ENCODE measurements at regions not wholly inside any gene's neighbourhood (a gene's known extent, or its start where the extent isn't known, plus 50 kb on each side); places are given as distances from the start of the nearest gene placed in this dataset.

GRCh38 chr1:80836505-80836904, 964.2 kb upstream of the ADGRL2 start:
- DNase-seq: no peak

DNA sequence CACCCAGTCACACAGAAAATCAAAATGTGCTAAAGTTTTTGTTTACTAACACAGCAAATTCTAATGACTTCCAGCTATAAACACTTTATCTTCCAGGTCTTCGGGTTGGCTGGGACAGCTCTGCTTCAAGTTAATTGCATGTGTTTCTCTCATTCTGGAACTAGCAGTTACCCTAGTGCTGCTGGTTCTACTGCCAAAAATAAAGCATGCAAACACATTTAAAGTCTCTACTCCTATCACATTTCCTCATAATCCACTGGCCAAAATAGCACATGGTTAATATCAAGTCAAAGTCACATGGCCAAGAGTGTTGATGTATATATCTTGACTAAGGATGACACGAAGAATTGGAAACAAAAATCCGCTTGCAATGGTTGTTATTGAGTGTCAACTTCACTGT, 973.1 kb upstream of the ADGRL2 start:
- no peak for DNase-seq

- DNase-seq: no peak
Measured at GRCh38 chr1:80825067-80825466, 975.7 kb upstream of the ADGRL2 start.

GRCh38 chr1:80818211-80818610, 982.5 kb upstream of the ADGRL2 start:
- no peak for DNase-seq

DNA sequence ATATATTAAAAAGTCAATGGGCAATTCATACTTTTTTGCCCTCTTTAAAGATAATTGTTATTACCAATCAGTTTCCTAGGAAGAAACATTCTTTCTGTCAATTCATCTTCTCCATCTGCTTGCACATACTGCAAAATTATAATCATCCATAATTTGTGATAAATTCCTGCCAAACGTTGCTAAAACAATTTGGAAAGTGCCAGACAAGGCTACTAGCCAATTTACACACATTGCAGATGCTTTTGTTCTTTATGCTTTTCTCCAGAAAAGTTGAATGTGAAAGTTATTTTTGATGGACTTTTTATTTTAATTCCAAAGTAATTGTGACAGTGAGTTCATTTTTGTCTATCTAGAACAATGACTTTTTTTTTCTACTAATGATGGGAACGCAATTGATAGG, 992.8 kb upstream of the ADGRL2 start:
- no peak for DNase-seq

DNA sequence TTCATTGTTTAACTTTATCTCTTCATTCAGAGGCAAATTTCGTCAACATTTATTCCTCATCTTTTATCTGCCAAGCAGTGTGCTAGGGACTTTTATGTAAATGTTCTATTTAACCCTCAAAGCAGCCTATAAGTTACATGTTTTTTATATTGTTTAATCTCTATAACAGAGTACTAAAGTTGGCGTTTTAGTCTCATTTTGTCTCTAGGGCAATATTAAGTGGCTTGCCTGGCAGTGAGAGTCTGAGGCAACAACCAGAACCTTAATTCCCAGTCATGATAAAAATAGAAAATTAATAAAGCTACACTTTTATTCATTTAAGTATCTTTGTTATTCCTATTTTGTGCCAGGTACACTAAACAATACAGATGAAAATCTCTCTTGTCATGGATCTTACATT, 994.3 kb upstream of the ADGRL2 start:
- DNase-seq: no peak

DNA sequence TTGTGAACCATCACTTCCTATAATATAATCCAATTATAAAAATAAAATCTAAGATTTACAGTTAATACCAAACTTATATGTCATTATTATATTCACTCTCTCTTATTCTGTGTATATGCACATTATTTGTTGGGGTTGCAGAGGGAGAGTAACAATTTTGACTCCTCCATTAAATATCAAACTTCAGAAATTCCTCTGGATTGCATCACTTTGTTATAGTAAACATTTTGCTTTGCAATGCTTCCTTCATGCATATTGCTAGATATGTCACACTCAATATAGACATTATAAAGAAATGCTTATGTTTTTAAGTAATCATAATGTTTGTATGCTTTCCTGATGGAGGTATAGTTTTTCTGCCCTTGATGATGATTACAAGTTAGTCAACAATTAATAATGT, 999.0 kb upstream of the ADGRL2 start:
- DNase-seq: no peak

DNA sequence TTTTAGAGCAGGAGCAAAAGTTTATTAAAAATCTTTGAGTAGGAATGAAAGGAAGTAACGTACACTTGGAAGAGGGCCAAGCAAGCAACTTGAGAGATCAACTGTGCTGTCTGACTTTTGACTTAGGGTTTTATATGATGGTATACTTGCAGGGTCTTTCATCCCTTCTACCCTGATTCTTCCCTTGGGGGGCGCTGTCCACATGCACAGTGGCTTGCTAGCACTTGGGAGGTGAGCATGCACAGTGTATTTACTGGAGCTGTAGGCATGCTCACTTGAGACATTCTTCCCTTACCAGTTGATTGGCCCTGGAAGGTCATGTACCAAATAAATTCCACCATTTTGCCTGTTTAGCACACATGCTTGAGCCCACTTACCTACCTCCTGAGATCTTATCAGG, 1001.3 kb upstream of the ADGRL2 start:
- no peak for DNase-seq

DNA sequence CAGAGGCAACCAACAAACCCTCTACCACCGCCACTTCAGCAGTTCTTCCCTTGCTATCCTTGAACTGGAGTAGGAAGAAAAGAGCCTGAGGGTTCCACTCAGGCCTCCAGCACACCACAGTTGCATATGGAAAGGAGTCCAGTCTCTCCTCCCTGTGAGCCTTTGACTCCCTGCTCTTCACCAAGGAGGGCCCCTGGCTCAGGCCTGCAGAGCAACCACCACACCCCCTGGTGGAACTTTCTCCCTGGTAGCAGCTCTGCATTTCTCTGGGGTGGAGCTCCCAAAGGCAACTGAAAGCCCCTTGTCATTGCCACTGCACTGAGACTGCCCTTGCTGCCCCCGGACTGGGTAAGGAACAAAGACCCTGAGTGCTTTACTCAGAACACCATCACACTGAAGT, 1021.5 kb upstream of the ADGRL2 start:
- no peak for DNase-seq

GRCh38 chr1:80778094-80778840, 1022.5 kb upstream of the ADGRL2 start:
- DNase-seq: no peak

GRCh38 chr1:80776266-80776665, 1024.5 kb upstream of the ADGRL2 start:
- no peak for DNase-seq

- DNase-seq: no peak
Measured at GRCh38 chr1:80769208-80769750, 1031.5 kb upstream of the ADGRL2 start.

- DNase-seq: no peak
Measured at GRCh38 chr1:80767711-80768110, 1033.0 kb upstream of the ADGRL2 start.

- DNase-seq: no peak
Measured at GRCh38 chr1:80759354-80759753, 1041.4 kb upstream of the ADGRL2 start.

GRCh38 chr1:80755944-80756343, 1044.8 kb upstream of the ADGRL2 start:
- DNase-seq: no peak

- DNase-seq: no peak
Measured at GRCh38 chr1:80751204-80751603, 1049.5 kb upstream of the ADGRL2 start.

DNA sequence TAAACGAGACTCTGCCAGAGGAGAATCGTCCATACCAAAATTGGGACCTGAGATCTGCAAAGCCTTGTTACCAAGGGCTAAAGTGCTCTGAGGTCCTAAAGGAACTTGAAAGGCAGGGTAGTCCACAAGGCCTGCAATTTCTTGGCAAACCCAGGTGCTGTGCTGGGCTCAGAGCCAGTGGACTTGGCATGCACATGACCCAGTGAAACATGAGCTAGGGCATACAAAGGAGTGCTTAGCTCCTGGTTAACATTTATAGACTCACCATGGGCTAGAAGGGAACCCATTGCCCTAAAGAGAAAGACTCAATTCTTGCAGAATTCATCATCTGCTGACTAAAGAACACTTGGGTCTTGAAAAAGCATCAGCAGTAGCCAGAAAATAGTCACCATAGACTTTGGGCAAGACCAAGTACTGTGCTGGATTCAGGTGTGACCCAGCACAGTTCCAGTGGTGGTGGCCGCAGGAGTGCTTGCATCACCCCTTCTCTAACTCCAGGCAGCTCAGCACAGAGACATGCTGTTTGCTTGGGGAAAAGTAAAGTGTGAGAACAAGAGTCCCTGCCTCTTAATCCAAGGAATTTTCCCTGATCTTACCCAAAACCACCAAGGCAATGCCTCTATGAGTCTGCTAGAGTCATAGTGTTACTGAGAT, 1069.4 kb upstream of the ADGRL2 start:
- no peak for DNase-seq

GRCh38 chr1:80722611-80723010, 1078.1 kb upstream of the ADGRL2 start:
- no peak for DNase-seq

DNA sequence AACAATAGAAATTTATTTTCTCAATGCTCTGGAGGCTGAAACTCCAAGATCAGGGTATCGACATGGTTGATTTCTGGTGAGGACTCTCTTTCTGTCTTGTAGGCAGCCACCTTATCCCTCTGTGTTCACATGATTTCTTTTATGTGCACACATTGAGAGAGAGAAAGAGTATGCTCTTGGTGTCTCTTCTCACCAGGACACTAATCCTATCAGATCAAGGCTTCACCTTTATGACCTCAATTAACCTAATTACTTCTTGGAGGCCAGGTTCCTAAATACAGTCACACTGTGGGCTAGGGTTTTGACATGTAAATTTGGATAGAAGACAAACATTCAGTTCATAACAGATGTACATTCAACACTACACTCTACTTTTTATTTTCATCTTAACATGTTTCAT, 1094.2 kb upstream of the ADGRL2 start:
- no peak for DNase-seq

GRCh38 chr1:80678438-80678837, 1122.3 kb upstream of the ADGRL2 start:
- DNase-seq: no peak

GRCh38 chr1:80675454-80675853, 1125.3 kb upstream of the ADGRL2 start:
- DNase-seq: no peak

GRCh38 chr1:80673935-80674597, 1126.7 kb upstream of the ADGRL2 start:
- DNase-seq: no peak

DNA sequence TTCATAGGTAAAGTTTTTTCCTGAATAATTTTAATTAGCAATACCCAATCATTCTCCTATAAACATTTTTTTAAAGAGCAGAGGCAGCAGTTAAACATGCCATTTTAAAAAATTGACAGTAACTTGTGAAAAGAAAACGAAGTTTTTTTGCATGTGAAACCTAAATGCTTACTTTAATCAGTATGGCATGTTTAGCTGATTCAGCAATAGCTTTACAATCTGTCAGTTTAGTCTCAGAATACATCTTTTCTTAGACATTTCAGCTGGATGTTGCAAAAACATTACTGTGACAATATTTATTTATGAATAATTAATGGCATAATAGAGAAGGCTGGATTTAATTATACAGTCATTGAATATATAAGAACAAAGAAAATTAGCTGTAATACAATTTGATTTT, 1132.4 kb upstream of the ADGRL2 start:
- DNase-seq: no peak

DNA sequence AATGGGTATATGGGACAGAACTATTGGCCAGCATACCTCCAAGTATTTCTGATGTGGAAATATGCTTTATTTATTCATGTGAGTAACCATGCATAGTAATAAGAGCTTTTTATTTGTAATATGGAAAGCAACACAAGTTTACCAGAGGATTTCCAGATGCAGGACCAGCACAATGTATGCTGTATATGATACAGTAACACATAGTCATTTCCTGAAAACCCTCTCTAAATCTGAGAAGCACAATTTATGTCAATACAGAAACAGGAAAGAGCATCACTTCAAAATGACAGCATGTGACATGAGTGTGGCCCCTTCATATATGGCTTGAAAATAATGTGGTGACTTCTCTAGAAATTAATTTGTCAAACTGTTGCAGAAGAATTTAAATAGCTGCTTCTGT, 1134.7 kb upstream of the ADGRL2 start:
- DNase-seq: no peak
